HEK293 (cell line): ENCODE measurements at regions not wholly inside any gene's neighbourhood (a gene's known extent, or its start where the extent isn't known, plus 50 kb on each side); places are given as distances from the start of the nearest gene placed in this dataset.

Experiments
- CTCF ChIA-PET: fragments of 350-600 bp; formaldehyde crosslinking; extraction: SDS; loops from one replicate; lab custom pipeline; 2021; ENCODE audit warnings: antibody characterized with exemption; lab: Yijun Ruan, JAX
- POLR2A ChIA-PET: fragments of 300-600 bp; formaldehyde crosslinking; extraction: SDS; loops from one replicate; lab custom pipeline; 2020; ENCODE audit warnings: antibody characterized with exemption, inconsistent platforms; lab: Yijun Ruan, JAX
- H3K27ac ChIP-seq: fragments of 200-500 bp; sonication (Bioruptor generic); 2 replicates; pipeline ENCODE4 v1.5.1; 2014; ENCODE audit warnings: low read depth, low read length, control low read depth, inconsistent platforms; ENCODE audit errors: extremely low read depth
- H3K36me3 ChIP-seq, 2 experiments: fragments of 200-500 bp in 1 of 2; sonication (Bioruptor generic) in 1 of 2; 1 replicate in 1 of 2; 2 replicates in 1 of 2; pipeline ENCODE4 v1.5.1; 2014 to 2017; ENCODE audit warnings: inconsistent platforms in 2 of 2, low read length in 2 of 2; ENCODE audit not compliant: control insufficient read depth in 2 of 2, insufficient read depth in 1 of 2
- H3K4me1 ChIP-seq: fragments of 200-500 bp; sonication (Bioruptor generic); 2 replicates; pipeline ENCODE4 v1.5.1; 2014; ENCODE audit warnings: mild to moderate bottlenecking, low read length, inconsistent platforms; ENCODE audit not compliant: control insufficient read depth, insufficient read depth
- H3K4me3 ChIP-seq: 2 replicates; pipeline ENCODE4 v1.5.1; 2011; ENCODE audit warnings: low read depth, mild to moderate bottlenecking, control low read depth, low read length, moderate library complexity
- H3K9me3 ChIP-seq: fragments of 200-500 bp; sonication (Bioruptor generic); 2 replicates; pipeline ENCODE4 v1.5.1; 2014; ENCODE audit warnings: low read depth, low read length, inconsistent platforms; ENCODE audit not compliant: control insufficient read depth, insufficient read depth
- GLI2 ChIP-seq: fragments of 450-650 bp; formaldehyde crosslinking; IDR thresholded peaks from 2 replicates; pipeline ENCODE4; 2017; ENCODE audit warnings: missing biosample characterization, missing genetic modification characterization, low read depth, borderline replicate concordance
- KLF7 ChIP-seq: fragments of 450-650 bp; formaldehyde crosslinking; IDR thresholded peaks from 2 replicates; pipeline ENCODE4 v1.5.1; 2016; ENCODE audit warnings: missing biosample characterization, missing genetic modification characterization, borderline replicate concordance
- MYNN ChIP-seq: fragments of 450-650 bp; formaldehyde crosslinking; IDR thresholded peaks from 2 replicates; pipeline ENCODE4 v1.5.1; 2016; ENCODE audit warnings: missing biosample characterization, missing genetic modification characterization, borderline replicate concordance
- OVOL3 ChIP-seq: fragments of 450-650 bp; formaldehyde crosslinking; IDR thresholded peaks from 2 replicates; pipeline ENCODE4 v1.5.1; 2016; ENCODE audit warnings: missing biosample characterization, missing genetic modification characterization
- SCRT2 ChIP-seq: fragments of 450-650 bp; formaldehyde crosslinking; IDR thresholded peaks from 2 replicates; pipeline ENCODE4 v1.5.1; 2016; ENCODE audit warnings: missing biosample characterization, missing genetic modification characterization
- WT1 ChIP-seq: fragments of 450-650 bp; formaldehyde crosslinking; IDR thresholded peaks from 2 replicates; pipeline ENCODE4 v1.5.1; 2016; ENCODE audit warnings: missing biosample characterization, missing genetic modification characterization
- ZBTB8A ChIP-seq: fragments of 450-650 bp; formaldehyde crosslinking; IDR thresholded peaks from 2 replicates; pipeline ENCODE4 v1.5.1; 2016; ENCODE audit warnings: missing biosample characterization, missing genetic modification characterization
- ZFP37 ChIP-seq: fragments of 450-650 bp; formaldehyde crosslinking; IDR thresholded peaks from 2 replicates; pipeline ENCODE4 v1.5.1; 2016; ENCODE audit warnings: missing biosample characterization, missing genetic modification characterization
- ZNF174 ChIP-seq: fragments of 450-650 bp; formaldehyde crosslinking; IDR thresholded peaks from 2 replicates; pipeline ENCODE4 v1.5.0; 2017; ENCODE audit warnings: missing biosample characterization, mild to moderate bottlenecking, missing genetic modification characterization
- ZNF211 ChIP-seq: fragments of 450-650 bp; formaldehyde crosslinking; IDR thresholded peaks from 2 replicates; pipeline ENCODE4 v1.5.1; 2016; ENCODE audit warnings: low read depth, missing biosample characterization, missing genetic modification characterization
- ZNF221 ChIP-seq: fragments of 450-650 bp; formaldehyde crosslinking; IDR thresholded peaks from 2 replicates; pipeline ENCODE4 v1.5.1; 2017; ENCODE audit warnings: missing biosample characterization, missing genetic modification characterization, borderline replicate concordance
- ZNF23 ChIP-seq: fragments of 450-650 bp; formaldehyde crosslinking; IDR thresholded peaks from 2 replicates; pipeline ENCODE4 v1.5.1; 2016; ENCODE audit warnings: missing biosample characterization, missing genetic modification characterization, borderline replicate concordance
- ZNF24 ChIP-seq: fragments of 450-650 bp; formaldehyde crosslinking; IDR thresholded peaks from 2 replicates; pipeline ENCODE4 v1.5.1; 2016; ENCODE audit warnings: missing biosample characterization, missing genetic modification characterization
- ZNF354C ChIP-seq: fragments of 450-650 bp; formaldehyde crosslinking; IDR thresholded peaks from 2 replicates; pipeline ENCODE4 v1.5.1; 2016; ENCODE audit warnings: missing biosample characterization, missing genetic modification characterization, low read depth, borderline replicate concordance
- ZNF600 ChIP-seq: fragments of 450-650 bp; formaldehyde crosslinking; IDR thresholded peaks from 2 replicates; pipeline ENCODE4 v1.5.1; 2016; ENCODE audit warnings: missing biosample characterization, missing genetic modification characterization
- ZNF701 ChIP-seq: fragments of 450-650 bp; formaldehyde crosslinking; IDR thresholded peaks from 2 replicates; pipeline ENCODE4 v1.5.1; 2016; ENCODE audit warnings: missing biosample characterization, missing genetic modification characterization
- ZNF776 ChIP-seq: fragments of 450-650 bp; formaldehyde crosslinking; IDR thresholded peaks from 2 replicates; pipeline ENCODE4 v1.5.0; 2017; ENCODE audit warnings: missing biosample characterization, missing genetic modification characterization, borderline replicate concordance
- TF ChIP-seq, protein P1 (sequence below): fragments of 450-650 bp; formaldehyde crosslinking; IDR thresholded peaks from 2 replicates; pipeline ENCODE4 v1.5.1; 2016; ENCODE audit warnings: missing biosample characterization, missing genetic modification characterization
- TF ChIP-seq, protein P2 (sequence below): fragments of 450-650 bp; formaldehyde crosslinking; IDR thresholded peaks from 2 replicates; pipeline ENCODE4 v1.5.1; 2017; ENCODE audit warnings: missing biosample characterization, missing genetic modification characterization
- TF ChIP-seq, protein P3 (sequence below): fragments of 450-650 bp; IDR thresholded peaks from 2 replicates; pipeline ENCODE4 v1.5.1; 2018; ENCODE audit warnings: missing biosample characterization, mild to moderate bottlenecking, missing genetic modification characterization
- TF ChIP-seq, protein P4 (sequence below): fragments of 450-650 bp; formaldehyde crosslinking; IDR thresholded peaks from 2 replicates; pipeline ENCODE4 v1.5.1; 2016; ENCODE audit warnings: missing biosample characterization, missing genetic modification characterization

DNA sequence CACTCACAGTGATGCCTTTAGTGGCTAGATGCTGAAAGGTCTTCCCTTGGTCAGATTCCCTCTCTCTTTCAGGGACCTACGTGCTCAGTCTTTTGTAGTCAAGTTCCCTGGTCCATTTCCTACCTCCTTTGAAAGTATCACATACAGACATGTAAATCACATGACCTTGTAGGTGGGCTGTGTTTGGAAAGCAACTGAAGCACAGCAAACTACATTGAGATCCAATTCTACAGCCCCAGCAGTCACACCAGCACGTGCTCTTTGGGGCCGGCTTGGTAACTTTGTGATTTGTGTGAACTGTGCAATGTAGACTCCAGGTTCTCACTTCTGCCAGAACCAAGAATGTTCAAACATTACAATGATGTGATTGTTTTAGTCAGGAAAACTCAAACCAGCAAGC is 89.7 kb upstream of the PLPP4 start (continued):
- TF ChIP-seq ZNF600 (no peak), ZNF701 (tag by site-specific recombination) (no peak), GLI2 (tag by site-specific recombination) (no peak), ZNF24 (tag by site-specific recombination) (no peak), WT1 (tag by site-specific recombination) (no peak), ZBTB8A (no peak), MYNN (tag by site-specific recombination) (no peak), ZNF776 (tag by site-specific recombination) (no peak), KLF7 (tag by site-specific recombination) (no peak), ZFP37 (tag by site-specific recombination) (no peak), ZNF221 (tag by site-specific recombination) (no peak)
- TF ChIP-seq, protein P1, sequence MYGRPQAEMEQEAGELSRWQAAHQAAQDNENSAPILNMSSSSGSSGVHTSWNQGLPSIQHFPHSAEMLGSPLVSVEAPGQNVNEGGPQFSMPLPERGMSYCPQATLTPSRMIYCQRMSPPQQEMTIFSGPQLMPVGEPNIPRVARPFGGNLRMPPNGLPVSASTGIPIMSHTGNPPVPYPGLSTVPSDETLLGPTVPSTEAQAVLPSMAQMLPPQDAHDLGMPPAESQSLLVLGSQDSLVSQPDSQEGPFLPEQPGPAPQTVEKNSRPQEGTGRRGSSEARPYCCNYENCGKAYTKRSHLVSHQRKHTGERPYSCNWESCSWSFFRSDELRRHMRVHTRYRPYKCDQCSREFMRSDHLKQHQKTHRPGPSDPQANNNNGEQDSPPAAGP (tag by site-specific recombination): no peak
- TF ChIP-seq, protein P2, sequence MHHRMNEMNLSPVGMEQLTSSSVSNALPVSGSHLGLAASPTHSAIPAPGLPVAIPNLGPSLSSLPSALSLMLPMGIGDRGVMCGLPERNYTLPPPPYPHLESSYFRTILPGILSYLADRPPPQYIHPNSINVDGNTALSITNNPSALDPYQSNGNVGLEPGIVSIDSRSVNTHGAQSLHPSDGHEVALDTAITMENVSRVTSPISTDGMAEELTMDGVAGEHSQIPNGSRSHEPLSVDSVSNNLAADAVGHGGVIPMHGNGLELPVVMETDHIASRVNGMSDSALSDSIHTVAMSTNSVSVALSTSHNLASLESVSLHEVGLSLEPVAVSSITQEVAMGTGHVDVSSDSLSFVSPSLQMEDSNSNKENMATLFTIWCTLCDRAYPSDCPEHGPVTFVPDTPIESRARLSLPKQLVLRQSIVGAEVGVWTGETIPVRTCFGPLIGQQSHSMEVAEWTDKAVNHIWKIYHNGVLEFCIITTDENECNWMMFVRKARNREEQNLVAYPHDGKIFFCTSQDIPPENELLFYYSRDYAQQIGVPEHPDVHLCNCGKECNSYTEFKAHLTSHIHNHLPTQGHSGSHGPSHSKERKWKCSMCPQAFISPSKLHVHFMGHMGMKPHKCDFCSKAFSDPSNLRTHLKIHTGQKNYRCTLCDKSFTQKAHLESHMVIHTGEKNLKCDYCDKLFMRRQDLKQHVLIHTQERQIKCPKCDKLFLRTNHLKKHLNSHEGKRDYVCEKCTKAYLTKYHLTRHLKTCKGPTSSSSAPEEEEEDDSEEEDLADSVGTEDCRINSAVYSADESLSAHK (tag by site-specific recombination): no peak
- TF ChIP-seq, protein P3, sequence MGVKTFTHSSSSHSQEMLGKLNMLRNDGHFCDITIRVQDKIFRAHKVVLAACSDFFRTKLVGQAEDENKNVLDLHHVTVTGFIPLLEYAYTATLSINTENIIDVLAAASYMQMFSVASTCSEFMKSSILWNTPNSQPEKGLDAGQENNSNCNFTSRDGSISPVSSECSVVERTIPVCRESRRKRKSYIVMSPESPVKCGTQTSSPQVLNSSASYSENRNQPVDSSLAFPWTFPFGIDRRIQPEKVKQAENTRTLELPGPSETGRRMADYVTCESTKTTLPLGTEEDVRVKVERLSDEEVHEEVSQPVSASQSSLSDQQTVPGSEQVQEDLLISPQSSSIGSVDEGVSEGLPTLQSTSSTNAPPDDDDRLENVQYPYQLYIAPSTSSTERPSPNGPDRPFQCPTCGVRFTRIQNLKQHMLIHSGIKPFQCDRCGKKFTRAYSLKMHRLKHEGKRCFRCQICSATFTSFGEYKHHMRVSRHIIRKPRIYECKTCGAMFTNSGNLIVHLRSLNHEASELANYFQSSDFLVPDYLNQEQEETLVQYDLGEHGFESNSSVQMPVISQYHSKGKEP (tag by site-specific recombination): no peak

DNA sequence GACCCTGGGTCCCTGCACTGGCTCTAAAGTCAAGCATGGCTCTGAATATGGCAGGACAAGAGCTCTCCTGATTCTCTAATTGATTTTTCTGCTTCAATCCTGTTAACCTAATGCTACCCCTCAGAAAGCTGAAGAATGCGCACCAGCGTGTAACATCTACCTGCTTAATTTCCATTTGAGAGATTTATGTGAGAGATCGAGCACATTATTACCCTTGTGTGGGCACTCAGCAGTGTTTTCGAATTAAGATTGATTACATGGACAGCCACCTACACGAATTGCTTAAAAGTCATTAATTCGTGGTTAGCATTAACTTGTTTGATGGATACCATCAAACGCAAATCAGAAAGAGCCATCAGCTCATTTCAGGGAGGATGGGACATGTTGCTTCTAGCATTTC is 88.7 kb upstream of the PLPP4 start:
- H3K27ac ChIP-seq: no peak overlapping the region
- H3K36me3 ChIP-seq: no peaks in the 10 kb centered on the region
- TF ChIP-seq OVOL3 (tag by site-specific recombination): no peak
- TF ChIP-seq SCRT2 (tag by site-specific recombination): no peak
- no peak for TF ChIP-seq ZNF211 (tag by site-specific recombination)
- TF ChIP-seq ZNF354C (tag by site-specific recombination): no peak
- no peak overlapping the region for H3K4me3 ChIP-seq
- ChIA-PET POLR2A (no interaction called here), CTCF (no interaction called here)
- no peaks in the 10 kb centered on the region for H3K9me3 ChIP-seq
- H3K4me1 ChIP-seq: no peaks in the 10 kb centered on the region

DNA sequence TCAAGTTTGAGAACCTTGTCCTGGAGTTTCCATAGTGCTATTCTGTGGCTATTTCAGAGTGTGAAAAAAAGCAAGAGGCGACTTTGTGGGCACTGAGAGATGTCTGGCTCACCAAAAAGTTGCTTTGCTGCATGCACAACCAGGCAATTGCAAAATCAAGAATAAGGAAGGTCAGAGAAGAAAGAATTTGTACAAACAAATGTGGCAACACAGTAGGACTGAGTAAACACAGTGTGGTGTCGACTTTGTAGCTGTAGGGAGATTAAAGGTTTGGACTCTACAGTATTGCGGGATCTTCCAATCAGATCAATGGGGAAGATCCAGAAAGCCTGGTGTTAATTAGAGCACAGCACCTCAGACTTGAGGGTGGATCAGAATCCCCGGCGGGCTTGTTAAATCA is 88.1 kb upstream of the PLPP4 start:
- no peak for TF ChIP-seq ZNF174
- no peak for TF ChIP-seq ZNF24 (tag by site-specific recombination)
- TF ChIP-seq, protein P4, sequence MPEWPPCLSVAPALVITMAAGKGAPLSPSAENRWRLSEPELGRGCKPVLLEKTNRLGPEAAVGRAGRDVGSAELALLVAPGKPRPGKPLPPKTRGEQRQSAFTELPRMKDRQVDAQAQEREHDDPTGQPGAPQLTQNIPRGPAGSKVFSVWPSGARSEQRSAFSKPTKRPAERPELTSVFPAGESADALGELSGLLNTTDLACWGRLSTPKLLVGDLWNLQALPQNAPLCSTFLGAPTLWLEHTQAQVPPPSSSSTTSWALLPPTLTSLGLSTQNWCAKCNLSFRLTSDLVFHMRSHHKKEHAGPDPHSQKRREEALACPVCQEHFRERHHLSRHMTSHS (tag by site-specific recombination): no peak
- no peak for TF ChIP-seq ZNF23 (tag by site-specific recombination)
- ChIA-PET CTCF (no interaction called here), POLR2A (no interaction called here)
- Histone ChIP-seq H3K9me3 (no peaks in the 10 kb centered on the region), H3K4me1 (no peaks in the 10 kb centered on the region), H3K27ac (no peak overlapping the region), H3K36me3 (no peaks in the 10 kb centered on the region), H3K4me3 (no peak overlapping the region)
